Mesendoderm (in vitro differentiated cells): ENCODE measurements at regions not wholly inside any gene's neighbourhood (a gene's known extent, or its start where the extent isn't known, plus 50 kb on each side); places are given as distances from the start of the nearest gene placed in this dataset.
"Not testable (repeated sequence)": the region's sequence is repeated elsewhere in the genome, so short reads cannot be mapped to it uniquely, and the experiment has no call there.

Experiments
- DNase-seq: peaks from one replicate; pipeline ENCODE4 v3.0.0; 2013
- H2AK5ac ChIP-seq: 2 replicates; pipeline ENCODE4 v1.6.1; 2013; ENCODE audit warnings: low read length, inconsistent platforms
- H2BK120ac ChIP-seq: 2 replicates; pipeline ENCODE4 v1.6.1; 2013; ENCODE audit warnings: low read depth, mild to moderate bottlenecking, low read length, moderate library complexity, mixed read lengths
- H2BK15ac ChIP-seq: replicated peaks from 2 replicates; pipeline ENCODE4 v1.6.1; 2013; ENCODE audit warnings: low read depth, mild to moderate bottlenecking, moderate library complexity
- H2BK5ac ChIP-seq: 2 replicates; pipeline ENCODE4 v1.6.1; 2013; ENCODE audit warnings: low read length, inconsistent platforms
- H3K18ac ChIP-seq: 2 replicates; pipeline ENCODE4 v1.6.1; 2013; ENCODE audit warnings: mild to moderate bottlenecking, low read length, mixed read lengths
- H3K23ac ChIP-seq: one replicate; pipeline ENCODE4 v1.6.1; 2013; ENCODE audit warnings: low read length
- H3K27ac ChIP-seq: 2 replicates; pipeline ENCODE4 v1.5.1; 2013; ENCODE audit warnings: low read depth, mild to moderate bottlenecking, inconsistent platforms, low read length, moderate library complexity
- H3K27me3 ChIP-seq: 2 replicates; pipeline ENCODE4 v1.6.1; 2013; ENCODE audit warnings: low read length, control low read depth, mild to moderate bottlenecking, inconsistent platforms; ENCODE audit not compliant: insufficient read depth, poor library complexity
- H3K36me3 ChIP-seq: 2 replicates; pipeline ENCODE4 v1.6.1; 2013; ENCODE audit warnings: low read length, inconsistent platforms; ENCODE audit not compliant: control insufficient read depth, insufficient read depth
- H3K4ac ChIP-seq: one replicate; pipeline ENCODE4 v1.6.1; 2013; ENCODE audit warnings: low read depth, mild to moderate bottlenecking, low read length, moderate library complexity
- H3K4me1 ChIP-seq: 2 replicates; pipeline ENCODE4 v1.6.1; 2013; ENCODE audit warnings: low read depth, low read length, inconsistent platforms; ENCODE audit not compliant: control insufficient read depth
- H3K4me2 ChIP-seq: 2 replicates; pipeline ENCODE4 v1.6.1; 2013; ENCODE audit warnings: low read length
- H3K4me3 ChIP-seq: 2 replicates; pipeline ENCODE4 v1.5.1; 2013; ENCODE audit warnings: mild to moderate bottlenecking, low read length
- H3K56ac ChIP-seq: one replicate; pipeline ENCODE4 v1.6.1; 2013; ENCODE audit warnings: low read length
- H3K79me1 ChIP-seq: 2 replicates; pipeline ENCODE4 v1.6.1; 2013; ENCODE audit warnings: low read length, inconsistent platforms
- H3K79me2 ChIP-seq: 2 replicates; pipeline ENCODE4 v1.6.1; 2013; ENCODE audit warnings: mild to moderate bottlenecking, low read length; ENCODE audit not compliant: control insufficient read depth, insufficient read depth
- H3K9ac ChIP-seq: 2 replicates; pipeline ENCODE4 v1.6.1; 2013; ENCODE audit warnings: low read length, inconsistent platforms
- H4K5ac ChIP-seq: one replicate; pipeline ENCODE4 v1.6.1; 2013; ENCODE audit warnings: low read length
- H4K8ac ChIP-seq: one replicate; pipeline ENCODE4 v1.6.1; 2013; ENCODE audit warnings: low read depth, mild to moderate bottlenecking, control low read depth, low read length, moderate library complexity
- WGBS: extraction: QIAGEN DNeasy Blood & Tissue Kit; methylation state at CpG from one replicate; pipeline ENCODE4 v1.1.7; 2013; ENCODE audit warnings: low lambda C conversion rate, missing lambda C conversion rate; ENCODE audit not compliant: insufficient coverage; ENCODE audit errors: extremely low coverage; 5-methylcytosine and 5-hydroxymethylcytosine counted together

DNA sequence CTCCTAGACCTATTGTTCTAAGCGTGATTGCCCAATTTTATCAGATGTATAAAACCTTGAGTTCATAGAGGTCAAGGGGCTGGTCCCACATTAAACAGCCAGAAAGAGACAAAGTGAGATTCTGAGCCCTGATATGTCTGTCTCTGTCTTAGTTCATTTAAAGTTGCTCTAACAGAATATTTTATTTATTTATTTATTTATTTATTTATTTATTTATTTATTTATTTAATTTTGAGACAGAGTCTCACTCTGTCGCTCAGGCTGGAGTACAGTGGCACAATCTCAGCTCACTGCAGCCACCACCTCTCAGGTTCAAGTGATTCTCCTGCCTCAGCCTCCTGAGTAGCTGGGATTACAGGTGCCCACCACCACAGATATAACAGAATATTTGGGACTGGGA lies 1999.6 kb upstream of the WWC1 start:
- H3K23ac ChIP-seq, H3K56ac ChIP-seq, H3K36me3 ChIP-seq, H3K79me2 ChIP-seq, H3K27me3 ChIP-seq, H3K9ac ChIP-seq, H3K4me3 ChIP-seq, H3K18ac ChIP-seq, DNase-seq, H2AK5ac ChIP-seq, H3K79me1 ChIP-seq, H2BK15ac ChIP-seq, H3K27ac ChIP-seq, H3K4me1 ChIP-seq, H2BK120ac ChIP-seq, H2BK5ac ChIP-seq, H4K5ac ChIP-seq, H3K4me2 ChIP-seq, H4K8ac ChIP-seq: not testable (repeated sequence)
- no CpG with 5 or more reads among the region's 2 CpGs for WGBS
- H3K4ac ChIP-seq: peak overlapping the region; percentile 16

DNA sequence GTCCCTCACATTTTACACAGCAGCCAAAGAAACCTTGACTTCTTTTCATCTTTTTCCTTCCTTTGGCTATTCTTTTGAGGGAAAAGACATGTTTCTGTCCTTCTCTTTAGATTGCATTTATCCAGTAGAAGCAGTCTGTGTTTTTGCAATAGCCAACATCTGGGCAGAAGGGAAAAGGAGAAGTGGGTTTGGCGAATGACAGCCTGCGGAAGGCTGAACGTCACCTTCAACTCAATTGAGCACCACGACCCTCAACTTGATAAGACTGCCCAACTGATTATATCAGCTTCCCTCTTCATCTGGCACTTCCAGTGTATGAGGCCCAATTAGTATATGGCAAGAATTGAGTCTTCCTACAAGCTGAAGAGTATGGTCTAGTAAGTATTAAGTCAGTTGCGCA lies 1997.6 kb upstream of the WWC1 start:
- WGBS: no CpG with 5 or more reads among the region's 5 CpGs
- Histone ChIP-seq H3K79me2 (no peaks in the 10 kb centered on the region), H3K4ac (no peak overlapping the region), H3K56ac (no peak overlapping the region), H3K27me3 (no peaks in the 10 kb centered on the region), H3K4me2 (no peak overlapping the region), H3K4me1 (no peaks in the 10 kb centered on the region), H2BK120ac (no peak overlapping the region), H4K5ac (no peak overlapping the region), H2BK15ac (no peak overlapping the region), H3K36me3 (no peaks in the 10 kb centered on the region), H3K18ac (no peak overlapping the region), H3K23ac (no peak overlapping the region), H4K8ac (no peak overlapping the region), H3K79me1 (no peaks in the 10 kb centered on the region), H3K4me3 (no peak overlapping the region), H3K9ac (no peak overlapping the region), H3K27ac (no peak overlapping the region), H2BK5ac (no peak overlapping the region), H2AK5ac (no peak overlapping the region)
- DNase-seq: no peak

DNA sequence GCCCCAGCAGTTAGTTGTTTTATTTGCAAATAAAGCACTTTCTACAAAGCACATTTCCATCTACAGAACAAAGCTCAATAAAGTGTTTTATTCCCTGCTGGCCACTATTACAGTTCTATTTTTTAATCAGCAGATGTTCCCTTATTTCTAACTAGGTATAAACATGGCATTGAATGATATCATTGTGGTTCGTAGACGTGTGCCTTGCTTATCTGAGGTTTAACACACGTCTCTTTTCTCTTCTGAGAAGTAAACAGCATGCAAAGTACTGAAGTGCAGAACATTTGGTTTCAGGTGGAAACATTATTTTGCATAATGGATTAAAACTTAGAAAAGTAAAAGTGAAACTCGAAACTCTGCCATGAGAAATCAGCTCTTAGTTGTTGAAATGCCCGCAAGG lies 1989.3 kb upstream of the WWC1 start:
- Histone ChIP-seq H3K79me2 (no peaks in the 10 kb centered on the region), H4K8ac (no peak overlapping the region), H3K4ac (no peak overlapping the region), H4K5ac (no peak overlapping the region), H3K27ac (no peak overlapping the region), H3K23ac (no peak overlapping the region), H3K36me3 (no peaks in the 10 kb centered on the region), H2BK15ac (no peak overlapping the region), H2BK120ac (no peak overlapping the region), H3K18ac (no peak overlapping the region), H3K56ac (no peak overlapping the region), H3K4me3 (no peak overlapping the region), H3K79me1 (no peaks in the 10 kb centered on the region), H2AK5ac (no peak overlapping the region), H3K27me3 (no peaks in the 10 kb centered on the region), H2BK5ac (no peak overlapping the region), H3K4me2 (no peak overlapping the region), H3K9ac (no peak overlapping the region), H3K4me1 (no peaks in the 10 kb centered on the region)
- no CpG with 5 or more reads among the region's 5 CpGs for WGBS
- no peak for DNase-seq

DNA sequence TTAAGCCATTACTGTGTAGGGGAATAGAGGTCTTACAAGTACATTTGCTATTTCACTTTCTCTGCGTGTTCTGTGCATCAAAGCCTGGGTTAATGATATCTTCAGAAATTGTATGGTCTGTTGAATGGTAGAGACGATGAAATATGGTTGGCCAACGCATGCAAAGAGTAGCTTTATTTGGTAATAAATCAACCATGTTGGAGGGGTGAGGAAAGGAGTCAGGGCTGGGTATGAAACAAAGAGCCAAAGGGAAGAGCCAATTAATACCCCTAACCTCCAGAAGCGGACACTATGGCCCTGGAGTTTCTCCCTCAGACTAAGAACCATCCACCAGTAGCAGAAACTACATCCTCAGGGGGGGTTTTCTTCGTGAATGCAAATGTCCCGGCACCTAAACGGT lies 1974.0 kb upstream of the WWC1 start:
- Histone ChIP-seq H2AK5ac (no peak overlapping the region), H2BK5ac (no peak overlapping the region), H2BK15ac (no peak overlapping the region), H2BK120ac (no peak overlapping the region), H4K5ac (no peak overlapping the region), H3K56ac (no peak overlapping the region), H3K36me3 (no peaks in the 10 kb centered on the region), H3K79me1 (no peaks in the 10 kb centered on the region), H3K4me1 (no peaks in the 10 kb centered on the region), H3K23ac (no peak overlapping the region), H3K27ac (no peak overlapping the region), H3K27me3 (no peaks in the 10 kb centered on the region), H3K18ac (no peak overlapping the region), H4K8ac (no peak overlapping the region), H3K4me2 (no peak overlapping the region), H3K79me2 (no peaks in the 10 kb centered on the region), H3K4me3 (no peak overlapping the region), H3K4ac (no peak overlapping the region), H3K9ac (no peak overlapping the region)
- DNase-seq: no peak
- WGBS: no CpG with 5 or more reads among the region's 7 CpGs

DNA sequence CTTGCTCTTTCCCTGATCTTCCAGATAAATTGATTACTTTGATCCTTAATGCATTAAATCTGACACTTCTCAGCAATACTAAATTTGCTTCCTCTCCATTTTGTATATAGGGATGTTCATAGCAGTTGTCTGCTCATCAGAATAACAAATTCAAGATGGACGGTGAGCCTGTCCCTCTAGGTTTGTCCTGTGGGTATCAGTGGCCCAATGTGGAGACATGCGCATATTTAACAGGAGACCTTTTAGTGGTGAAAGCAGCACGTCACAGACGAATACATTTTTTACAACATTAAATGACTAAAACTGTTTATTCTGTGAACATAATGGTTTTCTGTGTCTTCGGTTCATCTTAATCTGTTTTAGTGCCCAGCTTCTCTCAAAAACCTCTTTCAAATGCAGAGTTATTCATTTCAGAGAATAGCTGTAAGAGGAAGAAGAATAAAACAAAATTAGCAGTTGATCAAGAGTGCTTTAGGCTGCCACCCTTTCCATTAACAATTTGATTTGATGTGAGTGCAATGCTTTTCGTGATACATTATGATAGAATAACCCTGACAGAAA lies 1970.4 kb upstream of the WWC1 start:
- H2AK5ac ChIP-seq: no peak overlapping the region
- WGBS: no CpG with 5 or more reads among the region's 6 CpGs
- H3K4ac ChIP-seq: no peak overlapping the region
- no peak for DNase-seq
- H2BK5ac ChIP-seq: no peak overlapping the region
- H3K27ac ChIP-seq: no peak overlapping the region
- H3K56ac ChIP-seq: no peak overlapping the region
- no peaks in the 10 kb centered on the region for H3K79me1 ChIP-seq
- H3K18ac ChIP-seq: no peak overlapping the region
- no peak overlapping the region for H3K4me3 ChIP-seq
- no peak overlapping the region for H2BK15ac ChIP-seq
- no peak overlapping the region for H3K9ac ChIP-seq
- no peak overlapping the region for H4K5ac ChIP-seq
- H3K79me2 ChIP-seq: no peaks in the 10 kb centered on the region
- no peak overlapping the region for H3K23ac ChIP-seq
- no peaks in the 10 kb centered on the region for H3K36me3 ChIP-seq
- no peak overlapping the region for H3K4me2 ChIP-seq
- no peak overlapping the region for H2BK120ac ChIP-seq
- H3K27me3 ChIP-seq: no peaks in the 10 kb centered on the region
- no peak overlapping the region for H4K8ac ChIP-seq
- peaks cover 7% of the 10 kb centered on the region for H3K4me1 ChIP-seq

DNA sequence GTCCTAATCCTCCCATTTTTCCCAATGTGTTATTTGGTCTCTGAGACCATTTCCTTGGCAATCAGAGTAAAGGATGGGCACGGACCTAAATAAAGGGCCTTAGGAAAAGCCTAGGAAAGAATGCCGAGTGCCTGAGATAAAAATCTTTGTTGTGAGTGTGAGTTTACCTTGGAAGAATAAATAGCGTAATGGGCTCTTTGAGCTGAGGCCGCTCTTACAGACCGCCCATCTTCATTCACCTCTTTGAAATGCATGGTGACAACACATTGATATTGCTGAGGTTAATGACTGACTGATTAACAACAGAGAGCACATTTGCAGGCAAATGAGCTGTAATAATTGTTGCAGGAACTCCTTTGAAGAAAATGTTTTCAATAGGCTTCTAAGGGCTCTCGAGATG lies 1967.1 kb upstream of the WWC1 start:
- H3K9ac ChIP-seq: no peak overlapping the region
- H2AK5ac ChIP-seq: no peak overlapping the region
- no peak overlapping the region for H4K8ac ChIP-seq
- H2BK15ac ChIP-seq: no peak overlapping the region
- no peak overlapping the region for H3K56ac ChIP-seq
- H3K27ac ChIP-seq: no peak overlapping the region
- no peaks in the 10 kb centered on the region for H3K36me3 ChIP-seq
- H2BK5ac ChIP-seq: no peak overlapping the region
- H4K5ac ChIP-seq: no peak overlapping the region
- peak overlapping the region; percentile 14 for H3K18ac ChIP-seq
- DNase-seq: peak; percentile 56
- H3K27me3 ChIP-seq: no peaks in the 10 kb centered on the region
- H3K79me1 ChIP-seq: no peaks in the 10 kb centered on the region
- H2BK120ac ChIP-seq: no peak overlapping the region
- WGBS: no CpG with 5 or more reads among the region's 6 CpGs
- H3K4ac ChIP-seq: no peak overlapping the region
- no peak overlapping the region for H3K4me3 ChIP-seq
- H3K4me2 ChIP-seq: no peak overlapping the region
- H3K4me1 ChIP-seq: peaks cover 7% of the 10 kb centered on the region
- H3K79me2 ChIP-seq: no peaks in the 10 kb centered on the region
- no peak overlapping the region for H3K23ac ChIP-seq
